ENCODE measurements at regions not wholly inside any gene's neighbourhood (a gene's known extent, or its start where the extent isn't known, plus 50 kb on each side); places are given as distances from the start of the nearest gene placed in this dataset.

DNA sequence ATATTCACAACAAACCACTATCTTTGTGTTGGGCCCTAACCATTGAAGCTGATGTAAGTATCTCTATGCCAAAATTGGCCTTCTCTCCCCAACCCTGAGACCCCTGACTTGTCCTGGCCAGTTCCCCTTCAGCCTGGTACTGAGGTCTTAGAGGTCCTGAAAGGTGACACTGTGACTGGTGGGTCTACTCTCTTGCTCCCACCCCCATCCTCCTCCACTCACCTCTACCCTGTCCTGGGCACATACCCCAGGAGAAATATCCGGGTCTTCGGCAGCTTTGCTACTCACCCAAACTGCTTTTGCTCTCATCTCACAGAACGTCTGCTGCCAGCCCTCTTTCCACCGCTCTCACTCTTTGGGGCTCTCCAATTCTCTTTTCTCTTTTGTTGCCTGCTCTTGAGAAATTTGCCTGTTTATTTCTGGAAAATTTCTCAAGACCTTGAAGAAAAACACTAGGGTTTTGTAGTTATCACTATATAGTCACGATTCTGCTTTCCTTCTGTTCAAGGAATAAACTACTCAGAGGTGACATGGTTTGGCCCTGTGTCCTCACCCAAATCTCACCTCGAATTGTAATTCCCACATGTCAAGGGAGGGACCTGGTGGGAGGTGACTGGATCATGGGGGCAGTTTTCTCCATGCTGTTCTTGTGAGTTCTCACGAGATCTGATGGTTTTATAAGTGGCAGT, 133.8 kb upstream of the PKDCC start:
- DNase-seq (ENCODE audit: low read depth) = no peak

DNA sequence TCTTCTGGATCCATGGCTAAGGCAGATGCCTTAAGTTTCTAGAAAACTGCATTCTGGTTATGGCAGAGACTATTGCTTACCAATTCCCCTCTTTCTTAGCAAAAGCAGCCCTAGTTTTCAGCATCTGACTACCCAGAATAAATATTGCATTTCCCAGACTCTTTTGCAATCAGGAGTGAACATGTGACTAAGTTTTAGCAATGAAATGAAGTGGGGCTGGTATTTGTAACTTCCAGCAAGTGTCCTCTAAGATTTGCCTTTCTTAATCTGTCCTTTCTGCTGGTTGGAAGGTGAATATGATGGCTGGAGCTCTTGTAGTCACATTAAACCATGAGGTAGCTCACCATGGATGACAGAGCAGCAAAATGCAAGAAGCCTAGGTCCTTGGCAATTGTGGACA, 132.9 kb upstream of the PKDCC start:
- no peak for DNase-seq (ENCODE audit: low read depth)

DNA sequence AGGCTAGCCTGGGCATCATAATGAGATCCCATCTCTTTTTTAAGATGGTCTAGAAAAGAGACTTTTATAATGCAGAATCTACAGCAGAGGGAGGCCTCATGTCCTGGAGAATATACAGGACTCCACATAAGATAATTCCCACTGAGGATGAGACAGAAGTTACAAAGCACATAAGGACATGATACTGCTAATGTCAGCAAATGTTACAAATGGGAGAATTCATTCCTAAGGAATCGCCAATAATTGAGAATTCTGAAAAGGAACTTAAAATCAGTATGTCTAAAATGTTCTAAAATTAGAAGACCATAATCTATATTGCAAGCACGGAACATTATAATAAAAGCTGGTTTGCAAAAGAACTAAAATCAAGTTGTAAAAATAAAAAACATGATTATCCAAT, 131.6 kb upstream of the PKDCC start:
- DNase-seq (ENCODE audit: low read depth) = no peak

DNA sequence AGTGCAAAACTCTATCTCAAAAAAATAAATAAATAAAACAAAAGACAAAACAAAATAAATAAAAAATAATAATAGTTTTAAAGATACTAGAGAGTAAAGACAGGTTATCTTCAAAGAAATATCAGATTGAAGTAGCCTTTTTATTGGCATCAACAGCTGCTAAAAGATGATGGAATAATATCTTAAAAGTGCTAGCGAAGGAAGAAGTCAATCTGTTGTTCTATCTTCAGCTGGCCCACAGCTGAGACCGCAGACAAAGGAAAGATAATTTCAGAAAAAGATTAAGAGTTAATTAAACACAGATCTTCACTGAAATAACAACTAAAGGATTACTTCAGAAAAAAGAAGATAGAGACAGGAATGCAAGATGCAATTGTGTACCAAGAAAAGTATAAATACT, 130.2 kb upstream of the PKDCC start:
- no peak for DNase-seq (ENCODE audit: low read depth)

DNA sequence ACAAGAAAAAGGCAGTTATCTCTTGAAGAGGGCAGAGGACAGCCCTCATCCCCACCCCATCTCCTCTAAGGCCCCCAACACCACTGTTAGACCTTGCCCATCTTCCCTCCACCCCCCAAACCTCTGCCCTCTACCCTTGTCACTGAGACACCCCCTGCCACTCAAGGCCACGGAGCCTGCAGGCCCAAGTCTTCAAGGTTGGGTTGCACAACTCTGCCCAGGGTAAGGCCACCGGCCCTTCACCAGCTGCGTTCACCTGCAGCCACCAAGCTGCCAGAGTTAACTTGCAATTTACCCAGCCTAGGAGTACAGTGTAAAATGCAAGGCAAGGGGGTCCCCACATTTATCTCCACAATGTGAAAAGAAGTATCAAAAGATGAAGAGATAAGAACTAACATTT, 128.7 kb upstream of the PKDCC start:
- DNase-seq (ENCODE audit: low read depth) = no peak

DNA sequence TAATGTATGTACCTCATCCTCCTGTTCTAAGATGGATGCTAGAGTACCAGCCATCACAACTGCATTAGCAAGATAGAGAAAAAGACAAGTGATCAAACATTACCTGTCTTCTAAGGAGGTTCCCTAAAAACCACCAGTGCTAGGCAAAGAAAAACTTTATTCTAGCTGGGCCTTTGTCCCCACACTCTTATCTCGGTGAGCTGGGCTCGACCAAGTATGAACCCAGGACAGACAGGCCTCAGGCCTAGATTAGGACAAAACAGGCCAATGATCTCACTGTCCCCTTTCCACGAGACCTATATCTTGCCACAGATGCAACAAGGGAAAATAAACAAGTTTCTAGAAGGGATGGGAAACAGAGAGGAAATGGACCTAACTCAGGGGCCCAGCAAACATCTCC, 127.6 kb upstream of the PKDCC start:
- no peak for DNase-seq (ENCODE audit: low read depth)

DNA sequence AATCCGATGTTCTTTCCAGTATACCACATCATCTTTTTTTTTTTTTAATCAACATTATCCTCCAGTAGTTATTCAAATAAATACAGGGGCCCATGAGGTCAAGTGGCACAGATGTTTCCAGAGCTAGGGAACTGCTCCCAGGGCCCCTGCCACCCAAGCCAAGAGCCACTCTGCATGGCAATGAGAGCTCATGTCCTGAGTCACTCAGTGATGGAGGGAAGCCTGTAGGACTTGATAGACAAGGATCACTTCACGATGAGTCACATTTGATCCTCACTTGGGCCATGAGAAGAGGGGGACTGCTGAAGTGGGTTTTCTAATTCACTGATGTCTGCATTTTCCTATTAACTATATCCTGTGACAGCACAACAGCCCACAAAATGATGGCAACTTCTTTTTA, 127.0 kb upstream of the PKDCC start:
- no peak for DNase-seq (ENCODE audit: low read depth)

DNA sequence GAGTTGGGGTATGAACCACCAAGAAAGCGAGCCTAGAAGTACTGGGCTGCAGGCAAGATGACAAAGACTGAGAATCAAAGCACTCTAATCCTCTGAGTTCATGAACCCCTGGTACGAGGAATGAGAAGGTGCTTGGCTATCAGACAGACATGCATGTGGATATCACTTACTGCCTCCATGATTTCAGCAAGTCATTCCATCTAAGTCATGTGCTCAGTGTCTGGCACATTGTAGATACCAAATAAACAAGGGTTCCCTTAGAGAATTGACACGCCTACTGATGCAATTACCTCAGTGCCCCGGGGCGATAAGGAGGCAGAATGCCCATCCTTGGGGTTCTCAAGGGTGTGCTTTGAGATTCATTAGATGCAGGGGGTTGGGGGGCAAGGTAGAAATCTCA, 125.6 kb upstream of the PKDCC start:
- DNase-seq (ENCODE audit: low read depth) = no peak

DNA sequence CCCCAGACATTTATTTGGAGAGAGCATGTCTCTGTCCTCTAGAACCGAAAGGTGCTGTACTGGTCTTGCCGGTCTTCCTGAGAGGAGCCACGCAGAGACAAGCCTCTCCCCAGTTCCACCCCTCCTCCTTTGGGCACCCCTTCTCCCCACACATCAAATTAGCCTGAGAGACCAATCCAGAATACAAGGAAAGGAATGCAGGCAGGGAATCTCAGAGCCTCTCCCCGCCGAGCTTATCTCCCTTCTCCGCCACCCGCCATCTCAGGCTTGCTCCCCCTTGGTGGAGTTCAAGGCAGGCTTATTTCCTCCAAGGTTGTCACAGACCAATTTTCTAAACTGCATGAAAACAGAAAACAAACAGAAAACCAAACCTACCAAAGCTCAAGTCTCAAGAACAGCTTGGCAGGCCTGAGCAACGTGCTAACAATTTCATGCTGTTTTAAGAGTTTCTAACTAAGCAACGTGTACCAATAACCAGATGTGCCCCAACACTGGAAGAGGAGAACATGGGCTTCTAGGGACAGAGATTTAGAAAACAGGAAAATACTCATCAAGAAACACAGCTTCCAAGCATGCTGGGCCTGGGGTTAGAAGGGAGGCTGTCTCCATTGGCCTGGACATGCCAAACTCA, 124.5 kb upstream of the PKDCC start:
- DNase-seq (ENCODE audit: low read depth) = no peak

DNA sequence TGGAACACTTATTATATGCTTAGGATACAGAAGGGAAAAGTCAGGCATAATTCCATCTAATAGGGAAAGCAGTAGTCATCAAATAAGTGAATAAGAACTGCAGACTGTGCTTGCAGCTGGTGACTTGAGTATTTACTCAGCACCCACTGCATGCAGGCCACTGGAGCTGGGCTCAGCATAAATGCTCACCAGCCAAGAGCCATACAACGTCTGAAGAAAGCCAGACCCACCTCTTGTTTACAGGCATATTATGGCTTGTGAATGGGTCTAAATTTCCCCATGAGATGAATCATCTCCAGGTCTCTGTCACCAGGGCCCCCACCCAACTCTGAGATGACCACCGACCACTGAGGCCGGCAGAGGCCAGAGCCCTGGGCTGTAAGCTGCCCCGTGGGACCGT, 123.8 kb upstream of the PKDCC start:
- DNase-seq (ENCODE audit: low read depth) = no peak

DNA sequence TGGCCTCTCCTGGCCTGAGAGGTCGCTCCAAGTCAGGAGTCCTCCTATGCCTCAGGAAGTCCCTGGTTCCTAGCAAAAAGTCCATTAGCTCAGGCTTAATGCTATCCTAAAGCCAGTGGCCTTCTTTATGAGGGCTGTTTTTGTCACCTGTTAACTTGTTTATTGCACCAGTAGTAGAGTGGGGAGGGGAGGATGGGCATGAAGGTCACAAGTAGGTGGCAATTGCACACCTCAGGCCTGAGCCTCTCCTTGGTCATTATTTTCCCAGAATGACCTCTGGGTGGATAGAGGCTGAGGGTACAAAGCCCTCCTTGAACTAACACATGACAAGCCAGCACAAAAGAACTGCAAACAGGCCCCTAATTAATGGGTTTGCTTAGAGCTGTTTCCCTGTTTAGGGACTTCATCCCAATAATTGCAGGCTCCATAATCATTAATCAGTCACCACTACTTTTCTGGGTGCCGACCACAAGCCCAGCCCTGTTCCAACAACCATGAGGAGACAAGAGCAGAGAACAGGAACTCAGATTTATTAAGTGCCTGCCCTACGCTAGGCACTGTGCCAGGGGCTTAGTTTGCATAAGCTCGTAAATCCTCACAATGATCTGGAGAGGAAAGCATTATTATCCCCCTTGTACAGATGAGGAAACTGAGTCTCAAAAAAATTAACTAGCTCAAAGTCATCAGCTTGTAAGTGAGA, 123.0 kb upstream of the PKDCC start:
- DNase-seq (ENCODE audit: low read depth) = no peak

DNA sequence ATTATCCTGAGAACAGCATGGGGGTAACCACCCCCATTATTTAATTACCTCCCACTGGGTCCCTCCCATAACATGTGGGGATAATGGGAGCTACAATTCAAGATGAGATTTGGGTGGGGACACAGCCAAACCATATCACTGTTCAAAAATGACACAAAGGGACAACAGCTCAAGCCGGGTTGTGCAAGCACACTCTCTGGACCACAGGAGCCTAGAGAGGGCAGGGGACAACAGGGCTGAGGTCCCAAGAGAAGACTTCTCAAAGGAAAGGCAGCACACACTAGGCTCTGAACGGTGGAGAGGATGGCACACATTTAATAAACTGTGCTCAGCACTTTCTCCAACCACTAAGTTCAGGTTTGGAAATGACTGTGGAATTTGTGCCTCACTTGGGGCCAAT, 122.1 kb upstream of the PKDCC start:
- DNase-seq (ENCODE audit: low read depth) = no peak

DNA sequence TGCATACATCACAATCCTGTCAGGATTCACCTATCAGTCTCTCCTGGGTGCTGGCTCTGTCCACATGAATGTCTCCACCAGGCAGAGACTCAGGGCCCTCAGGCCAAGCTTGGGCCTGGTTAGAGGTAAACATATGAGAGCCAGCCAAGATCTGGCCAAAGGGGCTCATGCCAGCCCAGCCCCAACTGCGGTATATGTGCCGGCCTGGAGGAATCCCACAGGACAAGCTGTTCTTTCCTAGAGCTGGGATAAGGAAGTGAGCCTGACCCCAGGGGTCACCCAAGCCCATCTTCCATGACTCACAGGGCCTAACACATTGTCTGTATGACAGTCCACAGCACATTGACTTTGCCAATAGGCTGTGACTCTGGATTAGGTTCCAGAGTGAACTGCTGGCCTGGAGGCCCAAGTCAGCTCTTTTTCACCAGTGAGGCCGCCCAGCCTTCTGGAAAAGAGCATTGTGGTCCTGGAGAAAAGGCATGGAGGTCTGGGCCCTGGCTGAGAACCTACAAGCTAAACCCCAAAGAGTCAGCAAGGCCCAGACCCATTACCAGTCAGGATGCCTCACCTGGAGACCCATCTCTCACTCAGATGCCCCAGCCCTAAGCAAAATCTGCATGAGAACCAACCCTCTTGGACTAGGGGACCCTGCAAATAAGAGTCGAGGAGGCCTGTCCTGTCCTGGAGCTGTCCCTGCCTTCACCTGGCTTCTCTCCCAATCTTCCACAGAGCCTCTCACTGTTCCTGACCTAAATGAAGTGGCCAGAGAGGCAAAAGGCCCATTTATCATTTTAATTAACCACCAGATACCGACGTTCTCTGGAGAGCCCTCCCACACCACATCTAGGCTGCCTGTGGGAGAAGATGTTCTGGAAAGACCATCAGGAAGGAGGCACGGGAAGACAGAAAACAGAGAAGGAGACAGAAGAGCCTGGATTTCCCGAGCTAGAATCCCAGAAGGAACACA, 120.9 kb upstream of the PKDCC start:
- DNase-seq (ENCODE audit: low read depth) = no peak

DNA sequence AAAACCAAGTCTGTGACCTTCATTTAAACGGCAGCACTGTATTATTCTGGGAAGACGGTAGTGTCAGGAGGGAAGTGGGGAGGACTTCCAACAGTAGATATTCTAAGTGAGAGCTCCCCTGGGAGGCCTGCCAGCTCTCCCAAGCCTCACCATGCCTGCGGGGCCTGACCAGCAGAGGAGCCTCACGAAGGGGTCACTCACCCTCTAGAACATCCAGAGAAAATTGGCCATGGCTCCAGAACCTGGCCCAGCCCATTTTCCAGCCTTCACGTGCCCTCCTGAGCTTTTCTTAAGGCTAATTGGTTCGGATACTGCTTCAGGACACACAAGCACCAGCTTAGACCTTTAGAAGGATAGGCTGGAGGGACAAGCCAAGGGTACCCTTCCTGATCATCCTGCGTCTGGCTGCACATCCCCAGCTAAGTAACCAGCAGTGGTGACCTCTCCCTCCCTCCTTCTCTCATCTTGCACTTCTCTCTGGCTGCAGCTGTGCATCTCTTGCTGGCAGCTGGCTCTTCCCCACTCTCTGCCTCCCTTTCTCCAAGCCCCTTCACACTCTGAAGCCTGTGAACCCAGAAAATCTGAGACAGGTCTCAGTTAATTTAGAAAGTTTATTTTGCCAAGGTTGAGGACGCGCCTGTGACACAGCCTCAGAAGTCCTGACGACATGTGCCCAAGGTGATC, 120.1 kb upstream of the PKDCC start:
- DNase-seq (ENCODE audit: low read depth) = no peak

DNA sequence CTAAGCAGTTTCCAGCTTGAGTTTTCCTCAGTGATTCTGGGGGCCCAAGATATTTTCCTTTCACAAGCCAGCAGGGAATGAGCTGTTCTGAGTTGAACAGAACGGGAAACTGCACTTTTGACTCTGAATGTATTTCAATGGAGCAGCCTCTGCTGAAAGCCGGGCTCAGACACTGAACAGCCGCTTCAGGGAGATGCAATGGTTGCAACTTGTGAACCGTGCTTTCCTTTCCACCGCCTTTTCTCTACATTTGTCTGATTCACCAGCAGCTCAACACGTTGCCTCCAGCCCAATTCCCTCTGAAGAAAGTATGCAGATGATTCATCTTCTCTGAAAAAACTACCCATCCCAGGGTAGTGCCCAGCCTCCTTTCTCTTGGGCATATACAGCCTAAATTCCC, 119.3 kb upstream of the PKDCC start:
- no peak for DNase-seq (ENCODE audit: low read depth)

DNA sequence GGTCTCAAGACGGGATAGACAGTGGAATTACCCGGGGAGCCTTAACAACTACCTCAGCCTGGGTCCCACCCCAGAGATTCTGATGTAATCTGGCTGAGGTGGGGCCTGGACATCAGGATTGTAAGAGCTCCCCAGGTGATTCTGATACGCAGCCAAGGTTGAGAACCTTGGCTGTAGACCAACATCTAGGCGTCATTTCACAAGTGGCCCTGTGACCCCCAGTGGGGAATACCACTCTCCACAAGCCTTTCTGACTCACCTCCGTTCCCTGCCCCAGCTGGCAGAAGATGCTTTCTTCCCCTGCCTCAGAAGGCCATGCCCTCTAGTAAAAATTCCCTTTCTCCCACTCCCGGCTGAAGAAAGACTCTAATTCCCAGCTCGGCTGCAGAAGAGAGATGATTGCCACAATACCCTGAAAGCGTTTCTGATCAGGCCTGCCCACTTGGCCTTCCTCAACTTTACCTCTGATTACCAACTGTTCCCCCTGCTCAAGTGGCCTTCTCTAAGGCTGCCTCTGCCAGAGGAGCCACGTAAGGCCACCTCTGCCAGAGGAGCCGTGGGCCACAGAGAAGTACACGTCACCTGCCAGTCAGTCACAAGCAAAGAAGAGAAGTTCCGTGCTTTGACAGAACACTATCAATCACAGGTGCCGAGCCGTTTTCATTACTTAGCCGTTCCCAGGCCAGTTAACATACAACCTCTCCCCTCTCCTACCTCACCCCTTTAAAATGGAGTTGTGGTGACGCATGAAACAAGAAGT, 116.8 kb upstream of the PKDCC start:
- no peak for DNase-seq (ENCODE audit: low read depth)

DNA sequence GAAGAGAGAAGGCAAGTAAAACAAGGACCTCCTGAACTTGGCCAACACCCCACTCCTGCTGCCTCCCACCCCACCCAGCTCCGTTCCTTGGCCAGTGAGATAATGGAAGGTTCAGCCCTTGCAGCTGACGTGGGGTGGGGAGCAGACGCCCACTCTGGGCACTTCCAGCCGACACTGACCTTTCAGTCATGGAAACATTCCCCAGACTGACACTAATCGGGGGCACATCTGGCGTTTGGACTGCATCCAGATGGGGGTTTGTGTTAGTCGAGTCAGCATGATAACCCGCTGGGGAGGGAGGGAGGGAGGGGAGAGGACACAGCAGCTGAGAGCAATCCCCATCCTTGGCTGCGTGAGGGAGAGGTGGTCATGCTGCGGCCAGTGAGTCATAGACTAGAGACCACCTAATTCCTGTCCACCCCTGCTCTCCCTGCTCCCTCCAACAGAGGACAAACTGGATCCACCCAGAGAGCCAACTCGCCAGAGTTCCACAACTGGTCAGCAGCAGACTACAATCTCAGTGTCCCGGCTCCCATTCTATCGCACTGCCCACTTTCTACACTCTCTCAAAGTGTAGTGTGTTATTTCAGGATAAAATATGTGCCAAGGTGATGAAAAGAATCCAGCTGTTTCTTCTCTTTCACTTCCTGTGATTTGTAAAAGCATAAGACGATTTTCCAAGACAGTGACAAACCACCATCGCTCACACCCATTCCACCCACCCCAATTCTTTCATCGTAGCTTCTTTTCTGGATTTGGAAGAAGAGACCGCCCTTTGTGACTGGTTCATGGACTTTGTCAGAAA, 115.4 kb upstream of the PKDCC start:
- no peak for DNase-seq (ENCODE audit: low read depth)

DNA sequence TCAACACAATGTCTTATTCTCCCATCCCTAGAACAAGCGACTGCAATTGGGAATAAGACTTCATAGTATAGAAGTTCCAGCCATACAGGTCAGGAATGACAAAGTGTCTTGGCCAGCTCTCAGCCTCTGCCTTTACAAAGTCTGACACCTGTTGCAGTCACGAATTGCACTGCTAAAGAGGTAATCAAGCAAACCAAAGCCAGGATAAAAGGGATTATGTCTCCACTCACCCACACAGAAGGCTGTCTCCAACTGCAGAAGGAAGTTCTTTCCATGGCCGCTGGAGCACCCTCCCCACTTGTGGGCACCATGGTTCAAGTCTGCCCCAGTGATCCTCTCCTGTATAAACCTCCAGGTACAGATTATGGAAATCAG, 114.8 kb upstream of the PKDCC start:
- DNase-seq (ENCODE audit: low read depth) = no peak

DNA sequence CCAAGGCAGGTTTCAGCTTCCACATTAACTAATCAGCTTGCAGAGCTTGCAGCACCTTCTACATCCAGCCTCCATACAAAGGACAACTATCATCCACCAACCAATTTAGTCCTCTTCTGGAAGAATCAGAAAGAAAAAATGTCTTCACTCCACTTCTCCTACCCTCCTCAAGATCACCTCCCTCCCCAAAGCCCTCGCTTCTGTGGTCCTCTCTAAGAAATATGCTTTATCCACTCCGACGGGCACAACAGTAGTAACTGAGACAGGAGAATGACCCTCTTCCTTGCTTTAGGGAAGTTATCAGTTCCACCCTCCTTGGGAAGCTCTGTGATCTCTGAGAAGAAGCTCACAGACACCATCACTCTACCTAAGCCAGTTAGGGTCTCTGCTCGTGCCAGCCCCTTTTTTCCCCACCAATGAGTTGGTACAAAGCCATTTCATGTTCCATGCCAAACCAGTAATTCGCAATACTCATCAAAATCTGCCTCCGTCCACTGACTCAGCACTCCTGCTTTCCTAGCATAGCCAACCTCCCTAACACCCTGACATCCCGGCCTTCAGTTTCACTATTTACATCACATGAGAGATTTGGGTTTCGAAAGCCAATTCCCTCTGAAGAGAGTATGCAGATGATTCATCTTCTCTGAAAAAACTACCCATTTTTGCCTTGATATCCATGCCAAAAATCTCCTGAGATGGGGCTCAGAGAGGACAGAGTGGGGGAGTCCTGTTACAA, 114.1 kb upstream of the PKDCC start:
- no peak for DNase-seq (ENCODE audit: low read depth)

All from stimulated activated CD8-positive, alpha-beta memory T cell treated with anti-CD3 and anti-CD28 coated beads, Interleukin-12 subunit alpha, Interleukin-12 subunit beta, amount 100 ng/mL, for 1 hour (primary cell).